GM19240 (cell line): ENCODE measurements at regions not wholly inside any gene's neighbourhood (a gene's known extent, or its start where the extent isn't known, plus 50 kb on each side); places are given as distances from the start of the nearest gene placed in this dataset.

Source experiments
- DNase-seq: peaks from one replicate; pipeline ENCODE4 v3.0.0; 2011; ENCODE audit warnings: low spot score; ENCODE audit not compliant: insufficient read length

GRCh38 chr13:80133631-80134261 lies 207.2 kb downstream of the SPRY2 start:
- DNase-seq = no peak

- no peak for DNase-seq
Measured at GRCh38 chr13:80132741-80133601, 208.0 kb downstream of the SPRY2 start.

GRCh38 chr13:80131204-80131603 lies 209.7 kb downstream of the SPRY2 start:
- no peak for DNase-seq

GRCh38 chr13:80126389-80127068 lies 214.4 kb downstream of the SPRY2 start:
- DNase-seq = no peak

- DNase-seq = no peak
Measured at GRCh38 chr13:80123945-80124344, 217.0 kb downstream of the SPRY2 start.

- DNase-seq = no peak
Measured at GRCh38 chr13:80121038-80121437, 219.9 kb downstream of the SPRY2 start.

GRCh38 chr13:80118506-80118905 lies 222.4 kb downstream of the SPRY2 start:
- DNase-seq = no peak

- DNase-seq = no peak
Measured at GRCh38 chr13:80118099-80118498, 222.8 kb downstream of the SPRY2 start.

GRCh38 chr13:80117515-80117914 lies 223.4 kb downstream of the SPRY2 start:
- DNase-seq = no peak

GRCh38 chr13:80116107-80116506 lies 224.8 kb downstream of the SPRY2 start:
- DNase-seq = no peak

GRCh38 chr13:80115616-80116015 lies 225.3 kb downstream of the SPRY2 start:
- DNase-seq = no peak

- no peak for DNase-seq
Measured at GRCh38 chr13:80113714-80114454, 227.0 kb downstream of the SPRY2 start.

GRCh38 chr13:80109303-80109702 lies 231.6 kb downstream of the SPRY2 start:
- DNase-seq = no peak

- DNase-seq = no peak
Measured at GRCh38 chr13:80105350-80105749, 235.6 kb downstream of the SPRY2 start.

- no peak for DNase-seq
Measured at GRCh38 chr13:80101040-80101439, 239.9 kb downstream of the SPRY2 start.

- DNase-seq = no peak
Measured at GRCh38 chr13:80100636-80101035, 240.3 kb downstream of the SPRY2 start.

- no peak for DNase-seq
Measured at GRCh38 chr13:80097561-80097960, 243.4 kb downstream of the SPRY2 start.

- no peak for DNase-seq
Measured at GRCh38 chr13:80096383-80096782, 244.5 kb downstream of the SPRY2 start.

- DNase-seq = no peak
Measured at GRCh38 chr13:80094526-80094925, 246.4 kb downstream of the SPRY2 start.

- no peak for DNase-seq
Measured at GRCh38 chr13:80093888-80094287, 247.0 kb downstream of the SPRY2 start.

GRCh38 chr13:80086304-80086721 lies 254.6 kb downstream of the SPRY2 start:
- DNase-seq = no peak
